Upper lobe of left lung (tissue), 4 donors: ENCODE measurements at regions not wholly inside any gene's neighbourhood (a gene's known extent, or its start where the extent isn't known, plus 50 kb on each side); places are given as distances from the start of the nearest gene placed in this dataset.

Source experiments
- EP300 ChIP-seq, 4 donors: sonication (generic); formaldehyde crosslinking; IDR thresholded peaks; one replicate each; pipeline ENCODE4 v1.5.1; 2017; ENCODE audit warnings: antibody characterized with exemption in 4 of 4, control low read depth in 2 of 4
- POLR2A ChIP-seq, 4 donors: fragments of 450-650 bp; IDR thresholded peaks; one replicate each; pipeline ENCODE4 v1.5.1; 2016 to 2017; ENCODE audit warnings: antibody characterized with exemption in 4 of 4, mild to moderate bottlenecking in 2 of 4
- POLR2AphosphoS5 ChIP-seq, 2 donors: sonication (generic); formaldehyde crosslinking; IDR thresholded peaks; one replicate each; pipeline ENCODE4 v1.5.1; 2017; ENCODE audit warnings: antibody characterized with exemption in 2 of 2
- TF ChIP-seq, protein P1 (sequence below), 6 experiments: fragments of 450-650 bp in 4 of 6; fragments of 200-600 bp in 2 of 6; sonication (generic) in 2 of 6; IDR thresholded peaks; one replicate each; pipeline ENCODE4 v1.5.1; 2016 to 2019; ENCODE audit warnings: antibody characterized with exemption in 6 of 6

DNA sequence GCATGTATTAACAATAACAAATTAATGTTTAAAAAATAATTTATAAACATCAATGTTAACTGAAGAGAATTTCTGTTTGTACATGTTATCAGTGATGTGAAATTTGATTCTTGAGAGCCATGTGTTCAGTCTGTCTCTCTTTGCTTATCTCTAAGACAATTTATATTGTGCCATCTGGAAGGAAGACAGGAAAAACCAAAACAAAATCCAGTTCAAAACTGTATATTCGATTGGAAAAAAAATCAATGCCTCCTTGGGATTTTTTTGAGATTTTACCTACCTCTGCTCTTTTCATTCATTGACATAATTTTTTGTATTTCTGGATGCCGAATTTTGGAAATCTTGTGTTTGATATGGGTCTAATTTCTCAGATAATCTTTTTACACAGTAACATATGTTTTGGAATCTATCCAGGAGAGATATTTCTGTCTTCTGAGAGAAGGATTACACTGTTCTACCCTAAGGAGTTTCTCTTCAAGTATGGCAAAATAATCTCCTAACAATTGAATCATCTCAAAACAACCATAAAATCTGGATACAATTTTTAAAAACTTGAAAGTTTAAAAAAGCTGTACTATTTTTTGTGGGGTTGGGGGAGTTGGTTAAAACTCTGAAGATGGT lies 311.9 kb upstream of the GNAI1 start:
- TF ChIP-seq POLR2A (IDR thresholded peaks at IDR 0.05) (no peak), POLR2AphosphoS5 (IDR thresholded peaks at IDR 0.05) (no peak), EP300 (IDR thresholded peaks at IDR 0.05) (no peak)
- TF ChIP-seq, protein P1, sequence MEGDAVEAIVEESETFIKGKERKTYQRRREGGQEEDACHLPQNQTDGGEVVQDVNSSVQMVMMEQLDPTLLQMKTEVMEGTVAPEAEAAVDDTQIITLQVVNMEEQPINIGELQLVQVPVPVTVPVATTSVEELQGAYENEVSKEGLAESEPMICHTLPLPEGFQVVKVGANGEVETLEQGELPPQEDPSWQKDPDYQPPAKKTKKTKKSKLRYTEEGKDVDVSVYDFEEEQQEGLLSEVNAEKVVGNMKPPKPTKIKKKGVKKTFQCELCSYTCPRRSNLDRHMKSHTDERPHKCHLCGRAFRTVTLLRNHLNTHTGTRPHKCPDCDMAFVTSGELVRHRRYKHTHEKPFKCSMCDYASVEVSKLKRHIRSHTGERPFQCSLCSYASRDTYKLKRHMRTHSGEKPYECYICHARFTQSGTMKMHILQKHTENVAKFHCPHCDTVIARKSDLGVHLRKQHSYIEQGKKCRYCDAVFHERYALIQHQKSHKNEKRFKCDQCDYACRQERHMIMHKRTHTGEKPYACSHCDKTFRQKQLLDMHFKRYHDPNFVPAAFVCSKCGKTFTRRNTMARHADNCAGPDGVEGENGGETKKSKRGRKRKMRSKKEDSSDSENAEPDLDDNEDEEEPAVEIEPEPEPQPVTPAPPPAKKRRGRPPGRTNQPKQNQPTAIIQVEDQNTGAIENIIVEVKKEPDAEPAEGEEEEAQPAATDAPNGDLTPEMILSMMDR (IDR thresholded peaks at IDR 0.05), result no peak
